Right lobe of liver (tissue), 6 donors: ENCODE measurements at regions not wholly inside any gene's neighbourhood (a gene's known extent, or its start where the extent isn't known, plus 50 kb on each side); places are given as distances from the start of the nearest gene placed in this dataset.
A peak's percentile ranks its signal among the peaks of the same experiment; 100 is the strongest.

Experiments used
- ATAC-seq, 4 donors: fragments of 200-7000 bp; cut with Tn5 transposase; one replicate each; pipeline ENCODE4 v1.9.1; 2020; ENCODE audit warnings: mild to moderate bottlenecking in 4 of 4, moderate library complexity in 4 of 4
- DNase-seq, 3 donors: peaks; one replicate each; pipeline ENCODE4 v3.0.0-alpha.2; 2020
- H3K27ac ChIP-seq, 3 donors: fragments of 200-600 bp; one replicate each; pipeline ENCODE4 v1.8.0; 2022
- H3K27me3 ChIP-seq, 2 donors: fragments of 200-600 bp; one replicate each; pipeline ENCODE4 v1.8.0; 2022
- H3K36me3 ChIP-seq, 4 donors: fragments of 200-600 bp; sonication (generic) in 1 of 4; one replicate each; pipeline versions ENCODE4 v1.5.1 to v1.8.0; 2017 to 2022; ENCODE audit warnings: control low read depth in 1 of 4
- H3K4me1 ChIP-seq, 4 donors: fragments of 200-600 bp; sonication (generic) in 1 of 4; one replicate each; pipeline versions ENCODE4 v1.5.1 to v1.8.0; 2017 to 2022; ENCODE audit warnings: control low read depth in 1 of 4
- H3K4me3 ChIP-seq, 3 donors: fragments of 200-600 bp; one replicate each; pipeline ENCODE4 v1.8.0; 2022
- H3K9me3 ChIP-seq, 4 donors: fragments of 200-600 bp; sonication (generic) in 1 of 4; one replicate each; pipeline versions ENCODE4 v1.5.1 to v1.8.0; 2017 to 2022; ENCODE audit warnings: control low read depth in 1 of 4
- CTCF ChIP-seq, 4 donors: fragments of 200-600 bp in 3 of 4; fragments of 450-650 bp in 1 of 4; IDR thresholded peaks; one replicate each; pipeline versions ENCODE4 v1.5.1 to v1.8.0; 2016 to 2022; ENCODE audit warnings: antibody characterized with exemption in 4 of 4, mild to moderate bottlenecking in 2 of 4
- POLR2A ChIP-seq: fragments of 450-650 bp; IDR thresholded peaks from one replicate; pipeline ENCODE4 v1.6.1; 2017; ENCODE audit warnings: antibody characterized with exemption, mild to moderate bottlenecking
- WGBS: methylation state at CpG from one replicate; pipeline ENCODE4 v1.1.6; 2018; ENCODE audit warnings: low coverage, low lambda C conversion rate; ENCODE audit not compliant: insufficient coverage; ENCODE audit errors: missing lambda C conversion rate; 5-methylcytosine and 5-hydroxymethylcytosine counted together
- intact Hi-C, 2 donors: fragments of 100-400 bp; cut with DNase I; formaldehyde crosslinking; loops; one replicate each; pipeline versions ENCODE4 v1.11.2 to v1.14.1; 2022
- donor health status: DM: no; HTN: yes; CAD: no.
- donor health status: DM: no; HTN: no; CAD: no.
- donor health status: DM: no; HTN: no; CAD: no.
- donor health status: DM: no; HTN: yes; CAD: no.
- donor health status: DM: no; HTN: yes; CAD: no.

GRCh38 chr4:128590034-128590740 lies 219.3 kb upstream of the JADE1 start:
- DNase-seq (no peak), ATAC-seq (no peak)
- Histone ChIP-seq H3K9me3 (no peaks in the 10 kb centered on the region), H3K27me3 (no peaks in the 10 kb centered on the region), H3K36me3 (no peaks in the 10 kb centered on the region), H3K4me3 (no peak overlapping the region), H3K27ac (no peak overlapping the region), H3K4me1 (no peaks in the 10 kb centered on the region)
- 88% methylated on average over 6 of the region's 9 CpGs for WGBS
- TF ChIP-seq POLR2A: no peak
- intact Hi-C loops: no loop called here

GRCh38 chr4:128589384-128589965 lies 220.0 kb upstream of the JADE1 start:
- no peak for TF ChIP-seq POLR2A
- no peak for TF ChIP-seq CTCF (IDR thresholded peaks at IDR 0.05)
- Histone ChIP-seq H3K27ac (no peak overlapping the region), H3K4me1 (no peaks in the 10 kb centered on the region), H3K36me3 (no peaks in the 10 kb centered on the region), H3K9me3 (no peaks in the 10 kb centered on the region), H3K27me3 (no peaks in the 10 kb centered on the region), H3K4me3 (no peak overlapping the region)
- WGBS: 71% methylated on average over 2 of the region's 4 CpGs
- DNase-seq (no peak), ATAC-seq (no peak)
- intact Hi-C loops: no loop called here

GRCh38 chr4:128587382-128587781 lies 222.1 kb upstream of the JADE1 start:
- TF ChIP-seq CTCF (IDR thresholded peaks at IDR 0.05) (no peak), POLR2A (no peak)
- H3K9me3 ChIP-seq: no peaks in the 10 kb centered on the region
- WGBS: 100% methylated on average over 4 of the region's 5 CpGs
- no peak overlapping the region for H3K4me3 ChIP-seq
- intact Hi-C loops: no loop called here
- ATAC-seq (no peak), DNase-seq (no peak)
- H3K4me1 ChIP-seq: peaks cover 0 to 3% (median 0%) of the 10 kb centered on the region in 4 donors
- no peaks in the 10 kb centered on the region for H3K36me3 ChIP-seq
- no peak overlapping the region for H3K27ac ChIP-seq
- H3K27me3 ChIP-seq: no peaks in the 10 kb centered on the region

- intact Hi-C loops: no loop called here
- no peak overlapping the region for H3K4me3 ChIP-seq
- H3K9me3 ChIP-seq: no peaks in the 10 kb centered on the region
- DNase-seq: peak in 2 of 3 donors; percentile 59 to 61
- H3K27me3 ChIP-seq: no peaks in the 10 kb centered on the region
- peak; percentile 61 to 94 (median 70) for ATAC-seq
- no peaks in the 10 kb centered on the region for H3K36me3 ChIP-seq
- TF ChIP-seq POLR2A (no peak), CTCF (IDR thresholded peaks at IDR 0.05) (no peak)
- peaks cover 0 to 3% (median 0%) of the 10 kb centered on the region in 4 donors for H3K4me1 ChIP-seq
- no peak overlapping the region for H3K27ac ChIP-seq
- WGBS: 48% methylated on average over 3 of the region's 7 CpGs
These were observed 225.5 kb upstream of the JADE1 start for GRCh38 chr4:128583753-128584712.
